HCT116 (cell line): ENCODE measurements at regions not wholly inside any gene's neighbourhood (a gene's known extent, or its start where the extent isn't known, plus 50 kb on each side); places are given as distances from the start of the nearest gene placed in this dataset.

Experiments used
- ATF3 ChIP-seq: IDR thresholded peaks from 2 replicates; pipeline ENCODE4 v1.6.1; 2012
- POLR2A ChIP-seq: IDR thresholded peaks from 2 replicates; pipeline ENCODE4 v1.7.0; 2011; ENCODE audit warnings: borderline replicate concordance; ENCODE audit not compliant: insufficient read depth, insufficient read length; ENCODE audit errors: extremely low read depth
- YY1 ChIP-seq: IDR thresholded peaks from 2 replicates; pipeline ENCODE4 v1.6.1; 2011; ENCODE audit warnings: low read length, low read depth, moderate library complexity, mild to moderate bottlenecking; ENCODE audit not compliant: insufficient replicate concordance; ENCODE audit errors: extremely low read depth

GRCh38 chr4:43550981-43551627 is 658.6 kb downstream of the GRXCR1 start:
- no peak for TF ChIP-seq ATF3
- no peak for TF ChIP-seq YY1
- TF ChIP-seq POLR2A: no peak
